HEK293T (cell line): ENCODE measurements at regions not wholly inside any gene's neighbourhood (a gene's known extent, or its start where the extent isn't known, plus 50 kb on each side); places are given as distances from the start of the nearest gene placed in this dataset.

Experiments
- ELF4 ChIP-seq: fragments of 450-650 bp; IDR thresholded peaks from 2 replicates; pipeline ENCODE4 v1.6.1; 2017; ENCODE audit warnings: antibody characterized with exemption
- FOXA1 ChIP-seq: fragments of 450-650 bp; IDR thresholded peaks from 2 replicates; pipeline ENCODE4 v1.6.1; 2016; ENCODE audit warnings: mild to moderate bottlenecking

DNA sequence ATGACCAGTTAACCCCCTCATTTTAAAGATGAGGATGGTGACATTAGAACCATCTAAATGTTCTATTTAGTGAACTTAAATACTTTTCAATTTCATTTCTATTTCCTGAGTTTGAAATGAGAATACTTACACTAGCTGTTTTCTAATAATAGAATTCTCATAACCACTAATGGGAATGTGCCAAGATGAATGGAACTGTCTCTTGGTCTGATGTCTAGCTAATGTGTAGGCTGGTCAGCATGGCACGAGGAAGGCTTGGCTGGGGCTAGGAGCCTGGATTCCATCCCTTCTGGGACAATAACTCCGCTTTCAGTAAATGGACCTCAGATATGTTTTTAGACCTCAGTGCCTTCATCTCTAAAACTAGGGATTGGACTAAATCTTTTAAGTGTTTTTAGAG is 185.8 kb upstream of the NRP1 start:
- no peak for TF ChIP-seq ELF4
- TF ChIP-seq FOXA1: no peak
